ENCODE measurements at regions not wholly inside any gene's neighbourhood (a gene's known extent, or its start where the extent isn't known, plus 50 kb on each side); places are given as distances from the start of the nearest gene placed in this dataset.

DNA sequence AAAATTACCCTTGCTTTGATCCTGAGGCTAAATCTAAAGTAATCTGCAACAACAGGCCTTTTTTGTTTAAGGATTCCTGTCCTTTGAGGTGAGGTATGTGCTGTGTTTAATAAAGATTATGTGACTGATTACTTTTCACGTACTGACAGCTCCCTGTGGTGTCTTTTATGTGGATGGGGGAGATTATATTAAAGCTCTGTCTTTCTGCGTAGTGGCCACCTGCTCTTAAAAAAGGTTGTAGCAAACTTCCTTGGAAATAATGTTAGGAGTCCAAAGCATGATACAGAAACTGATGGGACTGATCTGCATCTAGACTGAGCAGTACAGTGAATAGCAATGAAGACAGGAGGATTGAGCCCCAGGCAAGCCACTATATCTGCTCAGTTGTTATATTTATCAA lies 453.0 kb upstream of the GOLIM4 start:
- TF ChIP-seq, protein P1, sequence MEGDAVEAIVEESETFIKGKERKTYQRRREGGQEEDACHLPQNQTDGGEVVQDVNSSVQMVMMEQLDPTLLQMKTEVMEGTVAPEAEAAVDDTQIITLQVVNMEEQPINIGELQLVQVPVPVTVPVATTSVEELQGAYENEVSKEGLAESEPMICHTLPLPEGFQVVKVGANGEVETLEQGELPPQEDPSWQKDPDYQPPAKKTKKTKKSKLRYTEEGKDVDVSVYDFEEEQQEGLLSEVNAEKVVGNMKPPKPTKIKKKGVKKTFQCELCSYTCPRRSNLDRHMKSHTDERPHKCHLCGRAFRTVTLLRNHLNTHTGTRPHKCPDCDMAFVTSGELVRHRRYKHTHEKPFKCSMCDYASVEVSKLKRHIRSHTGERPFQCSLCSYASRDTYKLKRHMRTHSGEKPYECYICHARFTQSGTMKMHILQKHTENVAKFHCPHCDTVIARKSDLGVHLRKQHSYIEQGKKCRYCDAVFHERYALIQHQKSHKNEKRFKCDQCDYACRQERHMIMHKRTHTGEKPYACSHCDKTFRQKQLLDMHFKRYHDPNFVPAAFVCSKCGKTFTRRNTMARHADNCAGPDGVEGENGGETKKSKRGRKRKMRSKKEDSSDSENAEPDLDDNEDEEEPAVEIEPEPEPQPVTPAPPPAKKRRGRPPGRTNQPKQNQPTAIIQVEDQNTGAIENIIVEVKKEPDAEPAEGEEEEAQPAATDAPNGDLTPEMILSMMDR (IDR thresholded peaks at IDR 0.05; ENCODE audit: poor library complexity): no peak
- TF ChIP-seq EZH2 (IDR thresholded peaks at IDR 0.05; ENCODE audit: borderline replicate concordance) (no peak), EZH2phosphoT487 (IDR thresholded peaks at IDR 0.05; ENCODE audit: low read depth, severe bottlenecking, unreplicated experiment) (no peak)
